Chondrocyte (in vitro differentiated cells): ENCODE measurements at regions not wholly inside any gene's neighbourhood (a gene's known extent, or its start where the extent isn't known, plus 50 kb on each side); places are given as distances from the start of the nearest gene placed in this dataset.
"Not testable (repeated sequence)": the region's sequence is repeated elsewhere in the genome, so short reads cannot be mapped to it uniquely, and the experiment has no call there.

Source experiments
- DNase-seq: peaks from one replicate; pipeline ENCODE4 v3.0.0; 2021; ENCODE audit warnings: mixed read lengths, low spot score
- H3K27ac Mint-ChIP-seq: one replicate; pipeline ENCODE4 v1.8.0; 2021; ENCODE audit warnings: mild to moderate bottlenecking, moderate library complexity, mixed read lengths; ENCODE audit not compliant: unreplicated experiment
- H3K27me3 Mint-ChIP-seq: 2 replicates; pipeline ENCODE4 v1.8.0; 2021; ENCODE audit warnings: low read depth, mixed read lengths
- H3K36me3 Mint-ChIP-seq: 2 replicates; pipeline ENCODE4 v1.8.0; 2021; ENCODE audit warnings: low read depth, mixed read lengths
- H3K4me1 Mint-ChIP-seq: 2 replicates; pipeline ENCODE4 v1.8.0; 2021; ENCODE audit warnings: low read depth, mild to moderate bottlenecking, mixed read lengths
- H3K4me3 Mint-ChIP-seq: one replicate; pipeline ENCODE4 v1.8.0; 2021; ENCODE audit warnings: mild to moderate bottlenecking, moderate library complexity, mixed read lengths; ENCODE audit not compliant: unreplicated experiment
- H3K9me3 Mint-ChIP-seq: 2 replicates; pipeline ENCODE4 v1.8.0; 2021; ENCODE audit warnings: low read depth, mixed read lengths
- TF ChIP-seq, protein P1 (sequence below): fragments of 200-600 bp; sonication (generic); IDR thresholded peaks from 2 replicates; pipeline ENCODE4 v1.5.0; 2021; ENCODE audit warnings: antibody characterized with exemption, mild to moderate bottlenecking, moderate library complexity

DNA sequence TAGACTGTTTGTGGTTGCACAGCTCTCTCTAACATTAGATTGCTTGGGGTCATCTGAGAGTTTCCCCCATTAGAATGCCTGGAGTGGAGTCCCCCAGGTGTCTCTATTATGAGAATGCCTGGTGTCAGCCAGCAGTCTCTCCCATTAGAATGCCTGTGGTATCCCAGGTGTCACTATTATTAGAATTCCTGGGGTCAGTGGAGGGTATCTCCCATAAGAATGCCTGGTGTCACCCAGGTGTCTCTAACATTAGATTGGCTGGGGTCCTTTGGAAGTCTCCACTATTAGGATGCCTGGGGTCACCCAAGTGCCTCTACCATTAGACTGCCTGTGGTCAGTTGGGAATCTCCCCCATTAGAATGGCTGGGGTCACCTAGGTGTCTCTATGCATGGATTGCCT is 1495.1 kb downstream of the UQCRFS1 start:
- DNase-seq, result no peak
- Mint-ChIP-seq H3K36me3 (peaks cover 2% of the 10 kb centered on the region), H3K4me3 (no peak overlapping the region), H3K27me3 (no peaks in the 10 kb centered on the region), H3K27ac (no peak overlapping the region), H3K4me1 (no peaks in the 10 kb centered on the region), H3K9me3 (peaks cover 65% of the 10 kb centered on the region)
- TF ChIP-seq, protein P1, sequence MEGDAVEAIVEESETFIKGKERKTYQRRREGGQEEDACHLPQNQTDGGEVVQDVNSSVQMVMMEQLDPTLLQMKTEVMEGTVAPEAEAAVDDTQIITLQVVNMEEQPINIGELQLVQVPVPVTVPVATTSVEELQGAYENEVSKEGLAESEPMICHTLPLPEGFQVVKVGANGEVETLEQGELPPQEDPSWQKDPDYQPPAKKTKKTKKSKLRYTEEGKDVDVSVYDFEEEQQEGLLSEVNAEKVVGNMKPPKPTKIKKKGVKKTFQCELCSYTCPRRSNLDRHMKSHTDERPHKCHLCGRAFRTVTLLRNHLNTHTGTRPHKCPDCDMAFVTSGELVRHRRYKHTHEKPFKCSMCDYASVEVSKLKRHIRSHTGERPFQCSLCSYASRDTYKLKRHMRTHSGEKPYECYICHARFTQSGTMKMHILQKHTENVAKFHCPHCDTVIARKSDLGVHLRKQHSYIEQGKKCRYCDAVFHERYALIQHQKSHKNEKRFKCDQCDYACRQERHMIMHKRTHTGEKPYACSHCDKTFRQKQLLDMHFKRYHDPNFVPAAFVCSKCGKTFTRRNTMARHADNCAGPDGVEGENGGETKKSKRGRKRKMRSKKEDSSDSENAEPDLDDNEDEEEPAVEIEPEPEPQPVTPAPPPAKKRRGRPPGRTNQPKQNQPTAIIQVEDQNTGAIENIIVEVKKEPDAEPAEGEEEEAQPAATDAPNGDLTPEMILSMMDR, result no peak

DNA sequence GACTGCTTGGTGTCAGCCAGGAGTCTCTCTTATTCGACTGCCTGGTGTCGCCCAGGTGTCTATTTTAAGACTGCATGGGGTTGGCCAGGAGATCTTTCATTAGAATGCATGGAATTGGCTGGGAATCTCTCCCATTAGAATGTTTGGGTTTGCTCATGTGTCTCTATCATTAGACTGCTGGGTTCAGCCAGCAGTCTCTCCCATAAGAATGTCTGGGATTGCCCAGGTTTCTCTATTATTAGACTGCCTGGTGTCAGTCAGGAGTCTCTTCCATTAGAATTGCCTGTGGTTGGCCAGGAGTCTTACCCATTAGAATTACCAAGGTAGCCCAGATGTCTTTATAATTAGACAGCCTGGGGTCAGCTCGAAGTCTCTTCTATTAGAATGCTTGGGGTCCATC is 1496.0 kb downstream of the UQCRFS1 start:
- H3K27ac Mint-ChIP-seq, result no peak overlapping the region
- H3K4me3 Mint-ChIP-seq, result no peak overlapping the region
- TF ChIP-seq, protein P1, result no peak
- H3K36me3 Mint-ChIP-seq, result no peaks in the 10 kb centered on the region
- no peaks in the 10 kb centered on the region for H3K4me1 Mint-ChIP-seq
- DNase-seq, result no peak
- peaks cover 68% of the 10 kb centered on the region for H3K9me3 Mint-ChIP-seq
- H3K27me3 Mint-ChIP-seq, result no peaks in the 10 kb centered on the region

DNA sequence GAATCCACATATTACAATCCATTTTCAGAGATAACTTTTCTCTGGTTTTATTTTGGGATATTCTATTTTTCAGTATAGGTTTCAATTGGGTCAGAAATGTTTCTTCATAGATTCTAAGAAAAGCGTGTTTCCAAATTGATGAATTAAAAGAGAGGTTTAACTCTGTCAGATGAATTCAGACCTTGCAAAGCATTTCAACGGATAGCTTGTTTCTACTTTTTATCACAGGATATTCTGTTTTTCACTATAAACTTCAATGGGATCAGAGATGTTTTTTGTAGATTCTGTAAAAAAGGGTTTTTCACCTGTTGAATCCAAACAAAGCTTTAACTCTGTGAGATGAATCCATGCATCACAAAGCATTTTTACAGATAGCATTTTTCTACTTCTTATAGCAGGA is 1498.1 kb downstream of the UQCRFS1 start:
- TF ChIP-seq, protein P1, result no peak
- no peak for DNase-seq
- no peak overlapping the region for H3K27ac Mint-ChIP-seq
- peaks cover 57% of the 10 kb centered on the region for H3K9me3 Mint-ChIP-seq
- no peaks in the 10 kb centered on the region for H3K27me3 Mint-ChIP-seq
- no peaks in the 10 kb centered on the region for H3K36me3 Mint-ChIP-seq
- H3K4me1 Mint-ChIP-seq, result no peaks in the 10 kb centered on the region
- H3K4me3 Mint-ChIP-seq, result no peak overlapping the region

DNA sequence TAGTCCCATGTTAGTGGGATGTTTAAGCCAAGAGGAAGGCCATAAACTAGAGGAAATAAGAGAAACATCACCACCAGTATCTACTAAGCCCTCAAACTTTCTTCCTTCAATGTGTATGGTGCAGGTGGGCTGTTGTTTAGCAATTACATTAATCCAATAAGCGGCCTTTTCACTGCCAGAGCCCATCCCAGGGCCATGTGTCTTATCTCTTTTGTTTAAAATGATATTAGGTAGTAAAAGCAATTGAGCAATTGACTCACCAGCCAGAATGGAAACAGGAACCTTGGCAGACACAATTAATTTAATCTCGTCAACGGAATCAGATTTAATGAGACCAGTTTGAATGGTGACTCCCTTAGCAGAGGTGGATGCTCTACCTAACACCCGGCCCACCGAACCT is 1503.5 kb downstream of the UQCRFS1 start:
- no peak for DNase-seq
- Mint-ChIP-seq H3K4me3 (no peak overlapping the region), H3K27me3 (no peaks in the 10 kb centered on the region), H3K36me3 (no peaks in the 10 kb centered on the region), H3K4me1 (no peaks in the 10 kb centered on the region), H3K27ac (no peak overlapping the region), H3K9me3 (peaks cover 48% of the 10 kb centered on the region)
- TF ChIP-seq, protein P1, result no peak

DNA sequence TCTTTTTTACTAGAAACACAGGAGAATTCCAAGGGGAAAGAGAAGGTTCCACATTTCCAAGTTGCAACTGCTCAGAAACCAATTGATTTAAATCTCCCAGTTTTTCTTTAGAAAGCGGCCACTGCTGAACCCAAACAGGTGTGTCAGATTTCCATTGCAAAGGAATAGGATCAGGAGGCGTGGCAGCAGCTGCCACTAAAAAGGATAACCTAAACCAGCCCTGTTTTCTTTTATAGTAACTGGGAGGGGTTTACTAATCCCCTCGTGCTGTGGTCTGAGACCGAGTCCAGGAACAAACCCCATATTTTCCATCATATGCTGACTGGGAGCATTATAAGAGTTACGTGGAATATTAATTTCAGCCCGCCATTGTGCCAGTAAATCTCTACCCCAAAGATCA is 1504.0 kb downstream of the UQCRFS1 start:
- H3K4me1 Mint-ChIP-seq, H3K27ac Mint-ChIP-seq, H3K27me3 Mint-ChIP-seq, H3K4me3 Mint-ChIP-seq, DNase-seq, H3K36me3 Mint-ChIP-seq: not testable (repeated sequence)
- H3K9me3 Mint-ChIP-seq, result peaks cover 53% of the 10 kb centered on the region

DNA sequence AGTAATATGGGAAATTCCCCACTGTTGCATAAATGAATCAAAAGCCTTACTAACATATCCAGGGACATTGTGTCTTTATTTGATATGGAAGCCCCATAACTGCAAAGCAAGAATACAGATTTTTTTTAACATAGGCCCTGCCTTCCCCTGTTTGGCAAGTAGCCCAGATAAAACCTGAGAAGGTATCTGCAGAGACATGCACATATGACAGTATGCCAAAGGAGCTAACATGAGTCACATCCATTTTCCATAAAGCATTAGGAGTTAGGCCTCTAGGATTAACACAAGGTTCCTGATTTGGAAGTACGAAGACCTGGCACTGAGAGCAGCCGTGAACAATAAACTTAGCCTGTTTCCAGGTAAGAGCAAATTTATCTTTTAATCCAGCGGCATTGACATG is 1505.9 kb downstream of the UQCRFS1 start:
- DNase-seq, H3K4me3 Mint-ChIP-seq, H3K27me3 Mint-ChIP-seq, H3K27ac Mint-ChIP-seq, H3K36me3 Mint-ChIP-seq, H3K4me1 Mint-ChIP-seq: not testable (repeated sequence)
- H3K9me3 Mint-ChIP-seq, result peaks cover 47% of the 10 kb centered on the region
